Liver (tissue), 8 donors: ENCODE measurements at regions not wholly inside any gene's neighbourhood (a gene's known extent, or its start where the extent isn't known, plus 50 kb on each side); places are given as distances from the start of the nearest gene placed in this dataset.

Source experiments
- DNase-seq: peaks from one replicate; pipeline ENCODE4 v3.0.0-alpha.2; 2017; ENCODE audit warnings: low spot score
- H3K27ac ChIP-seq, 2 donors: one replicate each; pipeline ENCODE4 v1.7.0; 2013; ENCODE audit warnings: inconsistent platforms in 2 of 2, low read length in 2 of 2, control low read depth in 1 of 2, low read depth in 1 of 2, mild to moderate bottlenecking in 1 of 2
- H3K27me3 ChIP-seq, 4 donors: one replicate each; pipeline versions ENCODE4 v1.6.1 to v1.7.0; 2013; ENCODE audit warnings: low read length in 3 of 4, inconsistent platforms in 1 of 4, mild to moderate bottlenecking in 1 of 4, moderate library complexity in 1 of 4; ENCODE audit not compliant: control insufficient read depth in 4 of 4, insufficient read depth in 4 of 4
- H3K36me3 ChIP-seq, 4 donors: one replicate each; pipeline versions ENCODE4 v1.6.1 to v1.7.0; 2013; ENCODE audit warnings: low read length in 3 of 4, mild to moderate bottlenecking in 3 of 4, low read depth in 1 of 4, moderate library complexity in 1 of 4; ENCODE audit not compliant: control insufficient read depth in 4 of 4, insufficient read depth in 3 of 4
- H3K4me1 ChIP-seq, 4 donors: one replicate each; pipeline versions ENCODE4 v1.6.1 to v1.7.0; 2013; ENCODE audit warnings: low read length in 3 of 4, mild to moderate bottlenecking in 3 of 4, moderate library complexity in 1 of 4; ENCODE audit not compliant: control insufficient read depth in 4 of 4, insufficient read depth in 4 of 4
- H3K4me3 ChIP-seq, 3 donors: one replicate each; pipeline versions ENCODE4 v1.6.1 to v1.7.0; 2013; ENCODE audit warnings: low read length in 3 of 3, control low read depth in 1 of 3, low read depth in 1 of 3, mild to moderate bottlenecking in 1 of 3
- H3K9ac ChIP-seq, 2 donors: one replicate each; pipeline ENCODE4 v1.7.0; 2013; ENCODE audit warnings: low read length in 2 of 2, mild to moderate bottlenecking in 2 of 2, moderate library complexity in 2 of 2, control low read depth in 1 of 2, low read depth in 1 of 2
- H3K9me3 ChIP-seq, 4 donors: one replicate each; pipeline versions ENCODE4 v1.6.1 to v1.7.0; 2013; ENCODE audit warnings: low read length in 3 of 4; ENCODE audit not compliant: control insufficient read depth in 4 of 4
- CTCF ChIP-seq: fragments of 150-350 bp; IDR thresholded peaks from 2 replicates; pipeline ENCODE4 v1.5.1; 2017; ENCODE audit warnings: improper control_type of control experiment, low read depth, low read length; ENCODE audit not compliant: missing input control
- FOXA1 ChIP-seq: IDR thresholded peaks from 2 replicates; pipeline ENCODE4 v1.6.1; 2016; ENCODE audit warnings: antibody characterized with exemption
- FOXA2 ChIP-seq: IDR thresholded peaks from 2 replicates; pipeline ENCODE4 v1.6.1; 2016; ENCODE audit warnings: antibody characterized with exemption
- HNF4A ChIP-seq, 2 donors: conservative IDR thresholded peaks; 2 replicates each; pipeline ENCODE4 v1.6.1; 2016; ENCODE audit warnings: antibody characterized with exemption in 2 of 2, mild to moderate bottlenecking in 2 of 2
- HNF4G ChIP-seq: IDR thresholded peaks from 2 replicates; pipeline ENCODE4 v1.6.1; 2016; ENCODE audit warnings: antibody characterized with exemption
- JUND ChIP-seq, 2 donors: IDR thresholded peaks; 2 replicates each; pipeline ENCODE4 v1.6.1; 2016; ENCODE audit warnings: antibody characterized with exemption in 2 of 2
- NR2F2 ChIP-seq: IDR thresholded peaks from 2 replicates; pipeline ENCODE4 v1.6.1; 2016; ENCODE audit warnings: antibody characterized with exemption
- RAD21 ChIP-seq, 2 donors: IDR thresholded peaks; 2 replicates each; pipeline ENCODE4 v1.6.1; 2016; ENCODE audit warnings: antibody characterized with exemption in 2 of 2, mild to moderate bottlenecking in 2 of 2
- RXRA ChIP-seq, 2 donors: IDR thresholded peaks; 2 replicates each; pipeline ENCODE4 v1.6.1; 2017 to 2018; ENCODE audit warnings: antibody characterized with exemption in 2 of 2, mild to moderate bottlenecking in 1 of 2
- SP1 ChIP-seq: IDR thresholded peaks from 2 replicates; pipeline ENCODE4 v1.6.1; 2018; ENCODE audit warnings: antibody characterized with exemption, mild to moderate bottlenecking
- TAF1 ChIP-seq: conservative IDR thresholded peaks from 2 replicates; pipeline ENCODE4 v1.6.1; 2016; ENCODE audit warnings: antibody characterized with exemption, mild to moderate bottlenecking
- YY1 ChIP-seq: IDR thresholded peaks from 2 replicates; pipeline ENCODE4 v1.6.1; 2016; ENCODE audit warnings: antibody characterized with exemption, mild to moderate bottlenecking
- ZBTB33 ChIP-seq: IDR thresholded peaks from 2 replicates; pipeline ENCODE4 v1.6.1; 2016; ENCODE audit warnings: antibody characterized with exemption
- WGBS: extraction: QIAGEN DNeasy Blood & Tissue Kit; methylation state at CpG from one replicate; pipeline ENCODE4 v1.1.7; 2013; 5-methylcytosine and 5-hydroxymethylcytosine counted together
- TF ChIP-seq, protein P1 (sequence below): IDR thresholded peaks from 2 replicates; pipeline ENCODE4 v1.6.1; 2016; ENCODE audit warnings: antibody characterized with exemption
- TF ChIP-seq, protein P2 (sequence below): IDR thresholded peaks from 2 replicates; pipeline ENCODE4 v1.6.1; 2016; ENCODE audit warnings: antibody characterized with exemption
- donor health status: healthy.
- donor health status: healthy.
- donor health status: healthy.
- donor health status: healthy.
- donor health status: healthy.

DNA sequence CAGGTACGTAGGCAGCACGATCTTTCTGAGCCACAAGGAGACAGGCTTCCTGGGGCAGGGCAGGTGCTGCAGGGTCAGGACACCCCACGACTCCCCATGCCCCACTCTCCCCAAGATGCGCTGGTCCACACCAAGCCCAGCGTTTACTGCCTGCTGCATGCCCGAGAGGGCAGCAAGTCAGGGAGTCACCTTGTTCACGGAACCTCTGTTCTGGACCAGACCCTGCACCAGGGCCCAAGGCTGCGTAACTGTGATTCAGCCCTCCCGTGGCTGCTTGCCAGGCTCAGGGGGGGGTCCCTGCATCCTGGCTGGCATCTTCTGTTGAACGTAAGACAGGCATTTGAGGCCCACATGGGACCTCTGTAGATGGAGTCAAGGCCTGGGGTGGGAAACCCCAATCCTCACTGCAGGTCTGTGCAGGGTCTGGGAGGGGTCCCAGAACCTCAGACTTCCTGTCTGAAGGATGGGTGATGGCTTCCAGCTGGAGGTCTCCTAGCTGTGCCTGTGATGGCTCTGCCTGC is 228.6 kb upstream of the RTL1 start:
- Histone ChIP-seq H3K36me3 (no peaks in the 10 kb centered on the region), H3K4me3 (no peak overlapping the region), H3K9ac (no peak overlapping the region), H3K27ac (no peak overlapping the region), H3K27me3 (peaks cover 0 to 6% (median 1%) of the 10 kb centered on the region in 4 donors), H3K9me3 (peaks cover 0 to 4% (median 0%) of the 10 kb centered on the region in 4 donors), H3K4me1 (no peaks in the 10 kb centered on the region)
- DNase-seq: no peak
- TF ChIP-seq, protein P1, sequence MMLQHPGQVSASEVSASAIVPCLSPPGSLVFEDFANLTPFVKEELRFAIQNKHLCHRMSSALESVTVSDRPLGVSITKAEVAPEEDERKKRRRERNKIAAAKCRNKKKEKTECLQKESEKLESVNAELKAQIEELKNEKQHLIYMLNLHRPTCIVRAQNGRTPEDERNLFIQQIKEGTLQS: no peak
- no peak for TF ChIP-seq YY1
- TF ChIP-seq, protein P2, sequence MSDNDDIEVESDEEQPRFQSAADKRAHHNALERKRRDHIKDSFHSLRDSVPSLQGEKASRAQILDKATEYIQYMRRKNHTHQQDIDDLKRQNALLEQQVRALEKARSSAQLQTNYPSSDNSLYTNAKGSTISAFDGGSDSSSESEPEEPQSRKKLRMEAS: no peak
- no peak for TF ChIP-seq FOXA1
- TF ChIP-seq HNF4G: no peak
- 66% methylated on average over 10 of the region's 10 CpGs for WGBS

GRCh38 chr14:101132588-101132987 is 229.1 kb upstream of the RTL1 start:
- H3K9ac ChIP-seq: no peak overlapping the region
- no peak for DNase-seq
- H3K4me1 ChIP-seq: no peaks in the 10 kb centered on the region
- H3K36me3 ChIP-seq: no peaks in the 10 kb centered on the region
- peaks cover 0 to 4% (median 0%) of the 10 kb centered on the region in 4 donors for H3K9me3 ChIP-seq
- H3K27me3 ChIP-seq: peaks cover 0 to 6% (median 1%) of the 10 kb centered on the region in 4 donors
- H3K4me3 ChIP-seq: no peak overlapping the region
- H3K27ac ChIP-seq: no peak overlapping the region
- TF ChIP-seq TAF1 (no peak), RXRA (IDR thresholded peaks at IDR 0.05) (no peak), HNF4A (conservative IDR thresholded peaks at IDR 0.05) (no peak), CTCF (no peak), ZBTB33 (no peak), FOXA1 (no peak)
- 75% methylated on average over 7 of the region's 7 CpGs for WGBS

DNA sequence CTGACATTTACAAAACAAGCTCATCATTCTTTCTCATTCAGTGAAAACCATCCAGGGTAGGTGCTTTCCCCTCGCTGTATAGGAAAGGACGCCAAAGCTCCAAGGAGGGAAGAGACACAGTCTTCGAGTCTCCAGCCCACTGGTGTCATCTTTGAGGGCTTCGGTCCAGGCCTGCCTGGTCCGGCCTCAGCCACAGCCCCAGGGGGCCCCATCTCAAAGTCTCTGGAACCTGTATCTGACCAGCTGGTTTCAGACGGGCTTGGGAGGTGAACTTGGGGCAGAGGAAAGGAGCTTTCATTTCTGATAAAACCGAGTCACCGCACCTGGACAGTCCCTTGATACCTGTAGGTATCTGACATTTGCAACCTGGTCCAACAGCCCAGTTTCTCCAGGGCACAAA is 229.5 kb upstream of the RTL1 start:
- Histone ChIP-seq H3K4me3 (no peak overlapping the region), H3K4me1 (no peaks in the 10 kb centered on the region), H3K9ac (no peak overlapping the region), H3K36me3 (no peaks in the 10 kb centered on the region), H3K27me3 (peaks cover 0 to 6% (median 1%) of the 10 kb centered on the region in 4 donors), H3K9me3 (peaks cover 0 to 4% (median 0%) of the 10 kb centered on the region in 4 donors), H3K27ac (no peak overlapping the region)
- 89% methylated on average over 8 of the region's 8 CpGs for WGBS
- DNase-seq: no peak
- TF ChIP-seq SP1 (no peak), FOXA2 (no peak), YY1 (no peak), RXRA (IDR thresholded peaks at IDR 0.05) (no peak), CTCF (no peak), JUND (IDR thresholded peaks at IDR 0.05) (no peak), HNF4A (conservative IDR thresholded peaks at IDR 0.05) (no peak), HNF4G (no peak), TAF1 (no peak), RAD21 (IDR thresholded peaks at IDR 0.05) (no peak), NR2F2 (no peak)
